ENCODE measurements at regions not wholly inside any gene's neighbourhood (a gene's known extent, or its start where the extent isn't known, plus 50 kb on each side); places are given as distances from the start of the nearest gene placed in this dataset.
A peak's percentile ranks its signal among the peaks of the same experiment; 100 is the strongest.
"Not testable (repeated sequence)": the region's sequence is repeated elsewhere in the genome, so short reads cannot be mapped to it uniquely, and the experiment has no call there.

GRCh38 chr1:184184614-184185013 is 133.1 kb downstream of the TSEN15 start:
- not testable (repeated sequence) for DNase-seq

- DNase-seq = no peak
These were observed 133.8 kb downstream of the TSEN15 start for GRCh38 chr1:184185347-184185746.

- DNase-seq = no peak
These were observed 134.6 kb downstream of the TSEN15 start for GRCh38 chr1:184186167-184186566.

GRCh38 chr1:184187097-184187496 is 135.6 kb downstream of the TSEN15 start:
- DNase-seq = no peak

GRCh38 chr1:184188037-184188436 is 136.5 kb downstream of the TSEN15 start:
- DNase-seq = no peak

GRCh38 chr1:184189361-184189760 is 137.8 kb downstream of the TSEN15 start:
- DNase-seq = no peak

GRCh38 chr1:184190616-184191015 is 139.1 kb downstream of the TSEN15 start:
- DNase-seq = no peak

- peak; percentile 85 for DNase-seq
These were observed 139.7 kb downstream of the TSEN15 start for GRCh38 chr1:184191181-184191621.

- DNase-seq = no peak
These were observed 141.3 kb downstream of the TSEN15 start for GRCh38 chr1:184192796-184193195.

GRCh38 chr1:184193451-184193850 is 141.9 kb downstream of the TSEN15 start:
- DNase-seq = no peak

- DNase-seq = no peak
These were observed 142.7 kb downstream of the TSEN15 start for GRCh38 chr1:184194236-184194635.

- not testable (repeated sequence) for DNase-seq
These were observed 144.2 kb downstream of the TSEN15 start for GRCh38 chr1:184195722-184196121.

GRCh38 chr1:184197831-184198230 is 146.3 kb downstream of the TSEN15 start:
- DNase-seq = no peak

- no peak for DNase-seq
These were observed 147.5 kb downstream of the TSEN15 start for GRCh38 chr1:184199036-184199435.

GRCh38 chr1:184199438-184200085 is 148.0 kb downstream of the TSEN15 start:
- DNase-seq = no peak

- no peak for DNase-seq
These were observed 157.1 kb downstream of the TSEN15 start for GRCh38 chr1:184208622-184209021.

- DNase-seq = no peak
These were observed 158.5 kb downstream of the TSEN15 start for GRCh38 chr1:184210031-184210430.

GRCh38 chr1:184210862-184211261 is 159.3 kb downstream of the TSEN15 start:
- no peak for DNase-seq

- no peak for DNase-seq
These were observed 161.3 kb downstream of the TSEN15 start for GRCh38 chr1:184212649-184213314.

GRCh38 chr1:184214128-184214527 is 162.6 kb downstream of the TSEN15 start:
- DNase-seq = no peak

- no peak for DNase-seq
These were observed 163.9 kb downstream of the TSEN15 start for GRCh38 chr1:184215274-184215925.

- DNase-seq = no peak
These were observed 167.0 kb downstream of the TSEN15 start for GRCh38 chr1:184218458-184219075.

GRCh38 chr1:184219414-184219813 is 167.4 kb upstream of the C1orf21 start:
- DNase-seq = no peak

- DNase-seq = no peak
These were observed 166.9 kb upstream of the C1orf21 start for GRCh38 chr1:184219883-184220282.

All from right forelimb (tissue), 1 donor.